T-helper 9 cell (primary cell): ENCODE measurements at regions not wholly inside any gene's neighbourhood (a gene's known extent, or its start where the extent isn't known, plus 50 kb on each side); places are given as distances from the start of the nearest gene placed in this dataset.

Experiments
- DNase-seq: peaks from one replicate; pipeline ENCODE4 v3.0.0-alpha.2; 2020

DNA sequence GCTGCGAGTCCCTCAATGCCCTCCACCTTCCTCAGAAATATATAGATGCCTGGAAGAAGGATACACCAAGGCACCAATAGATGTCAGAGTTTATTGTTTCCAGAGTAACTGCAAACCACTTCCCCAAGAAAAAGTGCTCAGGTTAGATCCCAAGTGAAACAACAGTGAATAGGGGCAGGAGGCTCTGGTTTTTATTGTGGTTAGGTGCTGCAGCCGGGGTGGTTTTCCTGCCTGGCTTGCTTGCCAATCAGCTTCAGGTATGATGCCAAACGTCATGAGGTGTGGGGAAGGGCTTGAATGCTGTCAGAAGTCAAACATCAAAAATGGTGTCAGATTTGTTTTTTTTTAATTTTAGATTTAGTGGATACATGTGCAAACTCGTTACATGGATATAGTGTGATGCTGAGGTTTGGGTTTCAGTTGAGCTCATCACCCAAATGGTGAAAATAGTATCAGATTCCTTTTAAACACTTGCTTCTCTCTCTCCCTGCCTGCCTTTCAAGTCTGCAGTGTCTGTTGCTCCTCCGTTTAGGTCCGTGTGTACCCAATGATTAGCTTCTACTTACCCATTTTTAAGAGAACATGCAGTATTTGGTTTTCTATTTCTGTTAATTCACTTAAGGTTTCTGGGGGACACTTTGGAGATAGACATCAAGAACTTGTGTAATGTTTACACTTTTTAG lies 1317.0 kb downstream of the MRPL39 start:
- DNase-seq = peak; percentile 3

- DNase-seq = no peak
These were observed 1317.7 kb downstream of the MRPL39 start for GRCh38 chr21:24289539-24289938.

- DNase-seq = no peak
These were observed 1326.7 kb downstream of the MRPL39 start for GRCh38 chr21:24280596-24280995.

GRCh38 chr21:24278711-24279110 lies 1328.6 kb downstream of the MRPL39 start:
- DNase-seq = no peak

DNA sequence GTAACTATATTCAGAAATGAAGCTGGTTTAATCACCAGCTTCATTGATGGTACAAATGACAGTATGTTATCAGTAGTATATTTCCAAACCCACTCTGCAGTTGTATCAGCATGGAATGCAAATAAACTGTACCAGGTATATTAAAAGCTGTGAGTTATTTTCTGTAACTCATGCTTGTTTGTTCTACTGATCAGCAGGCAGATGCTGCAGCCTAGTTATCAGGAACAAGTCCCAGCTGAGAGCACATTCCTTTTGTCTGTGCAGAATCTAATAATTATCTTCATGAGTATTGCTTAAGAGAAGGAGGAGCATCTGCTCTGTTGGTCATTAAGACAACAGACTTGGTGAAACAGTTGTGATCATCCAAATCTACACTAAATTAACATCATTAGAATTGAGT lies 1331.1 kb downstream of the MRPL39 start:
- no peak for DNase-seq

- DNase-seq = no peak
These were observed 1331.7 kb downstream of the MRPL39 start for GRCh38 chr21:24275616-24276015.

GRCh38 chr21:24272521-24272938 lies 1334.8 kb downstream of the MRPL39 start:
- DNase-seq = no peak

- DNase-seq = no peak
These were observed 1341.3 kb downstream of the MRPL39 start for GRCh38 chr21:24265987-24266386.

- DNase-seq = no peak
These were observed 1346.5 kb downstream of the MRPL39 start for GRCh38 chr21:24260751-24261150.

DNA sequence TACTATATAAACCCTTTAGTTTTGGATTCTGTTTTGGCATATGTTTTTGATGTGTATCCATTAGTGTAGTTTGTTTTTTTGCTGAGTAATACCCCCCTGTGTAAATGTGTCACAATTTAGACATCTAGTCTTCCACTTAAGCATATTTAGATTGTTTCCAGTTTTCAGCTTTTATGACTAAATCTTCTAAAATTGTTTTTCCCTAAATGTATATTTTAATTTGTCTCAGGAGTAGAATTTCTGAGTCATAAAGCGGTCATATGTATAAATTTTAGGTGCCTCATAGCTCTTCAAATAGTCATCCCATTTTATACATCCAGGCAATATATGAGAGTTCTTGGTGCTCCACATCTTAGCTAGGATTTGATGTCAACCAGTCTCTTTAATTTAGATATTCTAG lies 1348.0 kb downstream of the MRPL39 start:
- DNase-seq = no peak

GRCh38 chr21:24255591-24255990 lies 1351.7 kb downstream of the MRPL39 start:
- no peak for DNase-seq

DNA sequence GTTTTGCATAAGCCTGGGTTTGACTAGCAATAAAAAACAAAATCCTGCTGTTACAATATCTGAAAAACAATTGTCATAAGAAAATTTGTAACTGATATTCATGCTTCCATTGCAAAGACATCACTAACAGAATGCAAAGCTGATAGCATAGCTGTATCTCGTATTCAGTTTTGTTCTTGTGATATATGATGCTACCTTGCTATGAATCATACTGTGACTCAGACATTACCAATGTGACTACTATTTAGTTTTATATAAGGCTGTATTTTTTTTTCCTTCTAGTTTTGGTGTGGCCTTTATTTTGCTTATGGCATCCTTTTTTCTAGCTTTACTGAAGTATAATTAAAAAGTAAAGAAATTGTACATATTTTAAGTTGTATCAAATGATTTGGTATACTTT lies 1381.8 kb downstream of the MRPL39 start:
- DNase-seq = no peak

- no peak for DNase-seq
These were observed 1382.9 kb downstream of the MRPL39 start for GRCh38 chr21:24224422-24224821.

DNA sequence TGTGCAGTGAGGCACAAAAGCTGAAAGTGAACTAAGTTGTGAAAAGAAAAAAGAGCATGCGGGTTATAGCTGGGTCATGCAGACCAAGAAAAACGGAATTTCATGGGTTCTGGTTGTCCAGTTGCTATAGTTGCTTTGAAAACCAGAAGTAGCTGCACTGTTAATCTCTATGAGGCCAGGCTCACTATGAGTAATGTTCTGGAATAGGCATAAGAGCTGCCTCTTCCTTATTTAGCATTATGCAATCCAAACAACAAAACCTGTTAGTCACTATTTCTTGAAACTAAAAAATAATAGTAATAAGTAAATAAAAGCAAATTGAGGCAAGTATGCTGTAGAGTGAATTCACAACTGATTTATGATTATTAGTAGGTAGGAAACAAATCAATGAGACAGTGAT lies 1383.7 kb downstream of the MRPL39 start:
- no peak for DNase-seq

DNA sequence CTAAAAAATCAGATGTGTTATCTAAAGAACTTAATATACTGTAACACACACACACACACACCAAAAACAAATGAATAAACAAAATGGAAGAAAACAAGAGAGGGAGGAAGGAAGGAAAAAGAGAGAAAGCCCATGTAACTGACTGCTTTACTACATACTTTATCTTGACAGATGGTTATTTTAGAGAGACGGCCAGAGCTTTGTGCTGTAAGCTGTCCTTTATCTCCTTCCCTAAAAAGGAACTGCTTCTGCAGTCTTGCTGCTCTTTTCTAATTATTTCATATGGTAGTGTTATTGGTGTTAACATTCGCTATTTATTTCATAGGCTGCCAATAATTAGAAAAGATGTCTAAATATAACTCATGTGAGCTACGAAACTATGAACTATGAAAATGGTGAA lies 1384.6 kb downstream of the MRPL39 start:
- no peak for DNase-seq

DNA sequence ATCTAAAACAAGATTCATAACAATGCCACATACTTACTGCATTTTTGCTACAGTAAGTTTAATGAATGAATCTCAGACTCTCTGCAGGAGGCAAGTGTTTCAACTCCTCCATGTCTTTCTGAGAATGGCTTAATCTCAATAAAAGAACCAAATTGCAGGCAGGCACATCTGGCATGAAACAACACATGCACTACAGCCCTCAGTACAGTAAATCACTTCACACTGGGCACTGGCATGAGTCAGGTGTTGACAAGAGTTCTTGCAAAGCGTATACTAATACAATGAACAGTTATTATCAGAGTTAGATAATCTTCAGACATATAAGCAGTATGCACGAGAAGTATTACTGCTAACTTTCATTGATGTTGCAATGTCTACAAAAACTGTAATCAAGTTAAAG lies 1386.8 kb downstream of the MRPL39 start:
- DNase-seq = no peak

DNA sequence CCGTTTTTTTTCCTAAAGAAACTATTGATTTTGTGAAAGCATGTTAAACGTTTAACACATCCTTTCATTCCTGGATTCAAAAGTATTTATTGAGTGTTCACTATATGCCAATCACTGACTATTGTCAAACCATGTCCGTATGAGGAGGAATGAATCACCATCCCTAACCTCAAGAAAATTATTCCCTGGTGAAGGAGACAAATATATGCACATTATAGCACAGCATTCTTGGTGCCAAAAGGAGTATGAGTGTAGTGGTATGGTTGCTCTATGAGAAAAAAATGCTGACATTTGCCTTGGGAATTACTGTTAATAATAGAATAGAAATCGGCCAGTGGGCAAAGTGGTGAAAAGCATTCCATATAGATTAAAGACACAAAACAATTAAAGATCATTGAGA lies 1390.1 kb downstream of the MRPL39 start:
- DNase-seq = no peak

GRCh38 chr21:24210130-24210529 lies 1397.2 kb downstream of the MRPL39 start:
- DNase-seq = no peak

DNA sequence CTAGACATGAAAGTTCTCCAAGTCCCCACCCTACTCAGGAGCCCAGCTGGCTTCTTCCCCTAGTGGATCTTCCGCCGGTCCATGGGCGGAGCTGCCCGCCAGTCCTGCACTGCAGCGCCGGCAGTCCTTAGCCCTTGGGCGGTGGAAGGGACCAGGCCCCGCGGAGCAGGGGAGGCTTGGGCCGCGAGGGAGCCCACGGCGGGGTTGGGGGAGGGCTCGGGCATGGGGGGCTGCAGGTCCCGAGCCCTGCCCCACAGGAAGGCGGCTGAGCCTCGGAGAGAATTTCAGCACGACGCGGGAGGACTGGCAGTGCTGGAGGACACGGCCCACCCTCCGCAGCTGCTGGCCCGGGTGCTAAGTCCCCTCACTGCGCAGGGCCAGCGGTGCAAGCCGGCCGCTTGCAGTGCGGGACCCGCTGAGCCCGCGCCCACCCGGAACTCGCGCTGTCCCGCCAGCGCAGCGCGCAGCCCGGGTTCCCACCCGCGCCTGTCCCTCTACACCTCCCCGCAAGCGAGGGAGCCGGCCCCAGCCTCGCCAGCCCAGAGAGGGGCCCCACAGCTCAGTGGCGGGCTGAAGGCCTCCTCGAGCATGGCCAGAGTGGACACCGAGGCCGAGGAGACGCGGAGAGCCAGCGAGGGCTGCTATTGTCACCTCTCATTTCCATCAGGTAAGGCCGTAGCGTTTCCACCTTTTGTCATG lies 1398.6 kb downstream of the MRPL39 start:
- no peak for DNase-seq

DNA sequence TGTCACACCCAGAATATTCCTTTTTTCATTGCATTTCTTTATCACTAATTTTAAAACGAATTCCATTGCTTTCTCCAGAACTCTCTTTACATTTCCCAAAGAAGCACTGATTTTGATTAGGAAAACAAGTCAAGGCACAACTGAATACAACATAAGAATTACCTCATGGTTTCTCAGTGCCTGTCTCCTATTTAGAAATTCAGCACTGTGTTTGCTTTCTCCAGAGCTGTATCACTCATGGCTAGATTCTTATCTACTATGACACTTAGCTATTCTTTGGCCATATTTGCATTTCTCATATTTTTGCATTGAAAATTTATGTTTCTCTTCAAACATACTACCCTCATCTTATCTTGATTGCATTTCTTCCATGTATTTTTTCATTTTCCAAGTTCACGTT lies 1402.0 kb downstream of the MRPL39 start:
- no peak for DNase-seq

DNA sequence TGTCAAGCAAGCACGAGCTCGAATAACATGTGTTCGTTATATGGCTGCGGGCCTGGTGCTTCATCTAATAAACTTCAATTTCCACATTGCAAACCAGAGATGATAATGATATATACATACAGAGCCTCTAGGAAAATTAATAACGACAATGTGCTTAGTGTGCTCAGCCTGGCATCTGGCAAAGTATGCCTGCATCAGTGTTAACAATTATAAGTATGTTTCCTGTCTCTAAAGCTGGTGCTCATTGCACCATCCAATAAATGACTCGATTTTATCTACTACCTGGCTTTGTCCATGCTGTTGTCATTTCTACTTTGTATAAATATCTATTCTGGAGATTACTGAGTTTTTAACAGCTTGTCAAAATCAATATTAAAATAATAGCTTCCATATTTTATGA lies 1402.6 kb downstream of the MRPL39 start:
- no peak for DNase-seq

DNA sequence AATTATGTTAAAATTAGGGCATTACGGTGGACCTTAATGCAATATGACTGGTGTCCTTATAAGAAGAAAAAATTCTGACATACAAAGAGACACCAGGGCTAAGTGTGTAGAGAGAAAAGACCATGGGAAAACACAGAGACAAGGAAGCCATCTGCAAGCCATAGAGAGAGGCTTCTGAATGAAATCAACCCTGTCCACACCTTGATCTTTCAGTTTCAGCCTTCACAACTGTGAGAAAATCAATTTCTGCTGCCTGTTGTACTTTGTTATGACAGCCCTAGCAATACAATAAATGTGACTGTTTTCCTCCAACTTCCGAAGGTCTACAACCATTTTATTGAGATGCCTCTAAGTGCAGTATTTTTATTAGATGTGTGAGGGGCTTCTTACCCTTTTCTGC lies 1407.2 kb downstream of the MRPL39 start:
- no peak for DNase-seq

GRCh38 chr21:24197923-24198322 lies 1409.4 kb downstream of the MRPL39 start:
- DNase-seq = no peak

DNA sequence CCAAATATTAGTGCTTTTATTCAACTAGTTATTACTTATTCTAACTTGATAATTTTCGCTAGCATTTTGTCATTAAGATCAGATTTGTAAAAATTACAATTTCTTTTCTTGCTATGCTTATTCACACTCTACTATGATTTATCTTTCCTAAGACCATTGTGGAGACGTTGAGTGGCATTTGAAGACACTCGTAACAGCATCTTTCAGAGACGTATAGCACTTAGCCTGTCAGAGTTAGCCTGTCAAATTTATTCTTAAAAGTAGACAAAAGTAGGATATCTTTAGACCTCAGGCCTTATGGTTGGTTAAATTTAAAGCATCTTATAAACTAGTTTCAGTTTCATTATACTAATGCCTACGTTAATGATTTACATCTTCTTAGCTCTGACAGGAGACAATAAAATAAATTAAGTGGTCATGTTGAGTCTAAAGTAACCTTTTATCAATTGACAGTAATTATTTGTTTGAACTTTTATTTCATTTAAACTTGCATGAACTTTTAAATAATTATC lies 1410.1 kb downstream of the MRPL39 start:
- DNase-seq = no peak

- no peak for DNase-seq
These were observed 1418.8 kb downstream of the MRPL39 start for GRCh38 chr21:24188506-24188905.
